PC-3 (cell line): ENCODE measurements at regions not wholly inside any gene's neighbourhood (a gene's known extent, or its start where the extent isn't known, plus 50 kb on each side); places are given as distances from the start of the nearest gene placed in this dataset.

ENCODE experiments used
- CTCF ChIP-seq: fragments of 300-600 bp; sonication (generic); conservative IDR thresholded peaks from 2 replicates; pipeline ENCODE4 v1.5.1; 2017; ENCODE audit warnings: antibody characterized with exemption, low read depth, mild to moderate bottlenecking, low read length
- EZH2phosphoT487 ChIP-seq: fragments of 300-600 bp; sonication (generic); IDR thresholded peaks from 2 replicates; pipeline ENCODE4 v1.6.1; 2018; ENCODE audit warnings: mild to moderate bottlenecking, antibody characterized with exemption, low read length, borderline replicate concordance

DNA sequence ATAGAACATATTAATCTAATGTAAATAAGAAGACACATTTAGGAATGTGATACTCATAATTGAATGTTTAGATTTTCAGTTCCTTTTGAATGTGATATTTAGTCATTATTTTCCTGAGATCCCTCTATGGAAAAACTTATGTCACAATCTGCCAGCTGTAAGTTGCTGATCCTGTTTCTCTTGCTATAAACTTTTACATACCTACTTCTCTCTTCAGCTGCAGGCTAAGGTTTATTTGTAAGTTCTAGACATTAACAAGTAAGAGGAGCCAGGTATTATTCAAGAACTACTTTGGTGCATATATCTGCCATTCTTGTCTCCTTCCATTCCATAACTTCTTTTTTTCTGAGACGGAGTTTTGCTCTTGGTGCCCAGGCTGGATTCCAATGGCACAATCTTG is 462.4 kb downstream of the PRR16 start:
- no peak for TF ChIP-seq CTCF
- no peak for TF ChIP-seq EZH2phosphoT487
